ENCODE measurements at regions not wholly inside any gene's neighbourhood (a gene's known extent, or its start where the extent isn't known, plus 50 kb on each side); places are given as distances from the start of the nearest gene placed in this dataset.

GRCh38 chr17:12402963-12403622 lies 262.6 kb upstream of the MYOCD start:
- TF ChIP-seq CTCF (IDR thresholded peaks at IDR 0.05) (no peak), POLR2A (IDR thresholded peaks at IDR 0.05) (no peak)

All from prostate gland (tissue), 2 donors.